ENCODE measurements at regions not wholly inside any gene's neighbourhood (a gene's known extent, or its start where the extent isn't known, plus 50 kb on each side); places are given as distances from the start of the nearest gene placed in this dataset.
A peak's percentile ranks its signal among the peaks of the same experiment; 100 is the strongest.

- ChIA-PET POLR2A (no interaction called here), CTCF (interaction anchor here (0.8 to 1.2 kb wide), 3 partner anchors 10 to 17 kb away, joined by 3 read pairs; no protein-coding TSS in a partner anchor)
- no peak for DNase-seq (ENCODE audit: extremely low spot score)
- no peak for TF ChIP-seq CTCF (IDR thresholded peaks at IDR 0.05; ENCODE audit: control extremely low read depth, extremely low read depth, low read depth, missing control alignments)
Observed at GRCh38 chr11:29553990-29554389, 462.8 kb downstream of the KCNA4 start.

- ChIA-PET POLR2A (no interaction called here), CTCF (interaction anchor here (1.3 kb wide), 1 partner anchor 35 kb away, joined by 3 read pairs; no protein-coding TSS in a partner anchor)
- no peak for TF ChIP-seq CTCF (IDR thresholded peaks at IDR 0.05; ENCODE audit: control extremely low read depth, extremely low read depth, low read depth, missing control alignments)
- DNase-seq (ENCODE audit: extremely low spot score): no peak
Observed at GRCh38 chr11:29538339-29539036, 478.3 kb downstream of the KCNA4 start.

DNA sequence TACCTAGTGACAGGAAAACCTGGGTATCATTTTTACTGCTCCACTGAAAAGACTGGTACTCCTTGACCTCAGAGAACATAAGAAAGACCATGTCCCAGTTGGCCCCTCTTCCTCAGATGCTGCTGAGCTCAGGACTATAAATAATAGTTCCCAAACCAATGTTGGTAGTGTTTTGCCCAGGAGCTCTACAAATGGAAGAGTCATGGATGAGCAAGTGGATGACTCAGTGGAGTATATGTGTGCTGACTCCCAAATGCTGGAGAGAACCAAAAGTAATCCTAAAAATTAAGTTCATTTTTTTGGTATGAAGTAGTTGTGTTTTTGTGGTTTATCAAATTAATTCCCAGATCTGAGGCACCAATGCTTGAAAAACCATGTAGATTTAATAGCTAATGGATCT is 482.0 kb downstream of the KCNA4 start:
- ChIA-PET POLR2A (no interaction called here), CTCF (interaction anchor here (0.9 kb wide), 1 partner anchor 8 kb away, joined by 3 read pairs; no protein-coding TSS in a partner anchor)
- no peak for TF ChIP-seq CTCF (IDR thresholded peaks at IDR 0.05; ENCODE audit: control extremely low read depth, extremely low read depth, low read depth, missing control alignments)
- DNase-seq (ENCODE audit: extremely low spot score): no peak

DNA sequence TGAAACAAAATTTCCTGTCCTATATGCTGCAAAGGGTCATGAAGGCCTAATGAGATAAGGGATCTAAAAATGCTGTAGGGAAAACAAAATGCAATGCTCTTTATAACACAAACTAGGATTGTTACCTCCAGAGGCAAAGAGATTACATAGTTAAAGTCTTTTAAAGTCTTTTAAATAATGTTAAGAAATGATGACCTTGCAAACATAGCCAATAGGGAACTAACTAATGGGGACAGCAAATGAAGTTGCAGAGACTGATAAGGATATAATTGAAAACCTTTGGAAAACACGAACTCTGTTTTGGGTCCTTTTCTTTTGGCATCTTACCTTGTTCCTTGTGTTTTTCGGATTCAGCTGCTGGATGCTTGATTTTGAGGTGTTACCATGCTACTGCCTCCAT is 485.9 kb downstream of the KCNA4 start:
- DNase-seq (ENCODE audit: extremely low spot score): no peak
- POLR2A ChIA-PET: no interaction called here
- TF ChIP-seq CTCF (IDR thresholded peaks at IDR 0.05; ENCODE audit: control extremely low read depth, extremely low read depth, low read depth, missing control alignments): no peak
- CTCF ChIA-PET: no interaction called here

DNA sequence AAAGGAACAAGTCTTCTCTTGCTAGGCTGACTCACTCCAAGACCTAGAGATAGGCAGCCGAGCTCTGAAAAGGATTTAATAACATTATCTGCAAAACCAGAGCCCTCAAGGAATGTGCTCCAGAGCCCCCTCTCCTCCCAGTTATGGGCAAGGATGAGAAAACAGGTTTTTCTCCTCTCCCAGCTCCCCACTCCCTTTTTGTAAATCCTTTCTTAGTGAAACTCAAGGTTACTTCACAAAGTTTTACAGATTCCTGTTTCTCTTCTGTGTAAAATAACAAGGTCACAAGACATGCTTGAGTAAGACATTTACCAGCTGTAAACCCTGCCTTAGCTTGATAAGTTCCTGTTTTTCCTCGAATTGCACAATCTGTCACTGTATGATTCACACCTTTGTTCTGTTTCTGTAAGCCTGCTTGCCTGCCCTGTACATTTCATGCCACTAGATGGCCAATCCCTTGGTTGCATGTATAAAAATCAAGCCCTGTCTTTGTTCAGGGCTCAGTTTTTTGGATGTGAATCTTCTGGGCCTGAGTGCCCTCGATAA is 489.4 kb downstream of the KCNA4 start:
- POLR2A ChIA-PET: no interaction called here
- TF ChIP-seq CTCF (IDR thresholded peaks at IDR 0.05; ENCODE audit: control extremely low read depth, extremely low read depth, low read depth, missing control alignments): peak; percentile 19
- CTCF ChIA-PET: interaction anchor here (1.2 to 1.9 kb wide), 3 partner anchors 12 to 231 kb away, joined by 3 to 4 read pairs (median 3); no protein-coding TSS in a partner anchor
- DNase-seq (ENCODE audit: extremely low spot score): no peak

- DNase-seq (ENCODE audit: extremely low spot score): no peak
- no peak for TF ChIP-seq CTCF (IDR thresholded peaks at IDR 0.05; ENCODE audit: control extremely low read depth, extremely low read depth, low read depth, missing control alignments)
- ChIA-PET CTCF (interaction anchor here (1.2 kb wide), 1 partner anchor 10 kb away, joined by 3 read pairs; no protein-coding TSS in a partner anchor), POLR2A (no interaction called here)
Observed at GRCh38 chr11:29518389-29519174, 498.2 kb downstream of the KCNA4 start.

Data from GM10248 (cell line).